ENCODE measurements at regions not wholly inside any gene's neighbourhood (a gene's known extent, or its start where the extent isn't known, plus 50 kb on each side); places are given as distances from the start of the nearest gene placed in this dataset.

DNA sequence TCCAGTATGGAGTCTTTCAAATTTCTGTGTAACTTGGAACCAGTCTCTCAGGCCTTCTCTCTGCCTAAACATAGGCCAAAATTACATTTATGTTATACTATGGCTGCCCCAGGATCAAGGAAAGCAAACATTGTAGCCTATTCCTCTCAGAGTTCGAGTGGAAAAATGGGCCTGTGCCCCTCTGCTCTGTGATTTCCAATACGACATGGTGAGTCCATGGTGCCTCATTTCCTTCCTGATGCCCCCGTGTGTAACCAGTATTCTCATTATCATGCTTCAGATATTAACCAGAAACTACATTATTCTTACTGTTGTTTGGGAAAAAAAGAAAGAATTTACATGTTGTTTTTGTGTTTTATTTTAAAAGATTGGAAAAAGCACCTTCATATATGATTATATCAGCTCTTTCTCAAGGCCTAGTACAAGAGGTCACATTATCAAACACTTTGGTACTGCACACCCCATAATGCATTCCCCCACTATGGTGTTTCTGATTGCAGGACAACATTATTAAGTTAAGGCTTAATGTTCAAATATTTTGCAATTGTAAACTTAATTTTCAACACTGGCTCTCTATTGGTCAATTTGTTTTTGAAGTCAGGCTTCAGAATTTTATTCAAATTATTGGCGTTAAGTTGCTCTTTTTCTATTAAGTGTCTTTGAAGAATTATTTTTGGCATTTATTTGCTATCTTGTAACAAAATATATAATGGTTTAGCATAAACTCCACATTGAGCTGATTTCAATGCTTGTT is 151.8 kb upstream of the SLC27A6 start:
- Histone ChIP-seq H3K27ac (no peak overlapping the region), H3K4me1 (no peaks in the 10 kb centered on the region), H3K36me3 (no peaks in the 10 kb centered on the region), H3K27me3 (no peaks in the 10 kb centered on the region), H3K9me3 (no peaks in the 10 kb centered on the region), H3K4me3 (no peak overlapping the region)
- DNase-seq: no peak
- no peak for ATAC-seq
- 41% methylated on average over 4 of the region's 4 CpGs for WGBS (ENCODE audit: insufficient coverage, low coverage, low lambda C conversion rate, missing lambda C conversion rate)
- TF ChIP-seq, protein P1, sequence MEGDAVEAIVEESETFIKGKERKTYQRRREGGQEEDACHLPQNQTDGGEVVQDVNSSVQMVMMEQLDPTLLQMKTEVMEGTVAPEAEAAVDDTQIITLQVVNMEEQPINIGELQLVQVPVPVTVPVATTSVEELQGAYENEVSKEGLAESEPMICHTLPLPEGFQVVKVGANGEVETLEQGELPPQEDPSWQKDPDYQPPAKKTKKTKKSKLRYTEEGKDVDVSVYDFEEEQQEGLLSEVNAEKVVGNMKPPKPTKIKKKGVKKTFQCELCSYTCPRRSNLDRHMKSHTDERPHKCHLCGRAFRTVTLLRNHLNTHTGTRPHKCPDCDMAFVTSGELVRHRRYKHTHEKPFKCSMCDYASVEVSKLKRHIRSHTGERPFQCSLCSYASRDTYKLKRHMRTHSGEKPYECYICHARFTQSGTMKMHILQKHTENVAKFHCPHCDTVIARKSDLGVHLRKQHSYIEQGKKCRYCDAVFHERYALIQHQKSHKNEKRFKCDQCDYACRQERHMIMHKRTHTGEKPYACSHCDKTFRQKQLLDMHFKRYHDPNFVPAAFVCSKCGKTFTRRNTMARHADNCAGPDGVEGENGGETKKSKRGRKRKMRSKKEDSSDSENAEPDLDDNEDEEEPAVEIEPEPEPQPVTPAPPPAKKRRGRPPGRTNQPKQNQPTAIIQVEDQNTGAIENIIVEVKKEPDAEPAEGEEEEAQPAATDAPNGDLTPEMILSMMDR (IDR thresholded peaks at IDR 0.05): no peak
- TF ChIP-seq POLR2A (IDR thresholded peaks at IDR 0.05): no peak
- intact Hi-C loops (cut with DNase I): no loop called here

DNA sequence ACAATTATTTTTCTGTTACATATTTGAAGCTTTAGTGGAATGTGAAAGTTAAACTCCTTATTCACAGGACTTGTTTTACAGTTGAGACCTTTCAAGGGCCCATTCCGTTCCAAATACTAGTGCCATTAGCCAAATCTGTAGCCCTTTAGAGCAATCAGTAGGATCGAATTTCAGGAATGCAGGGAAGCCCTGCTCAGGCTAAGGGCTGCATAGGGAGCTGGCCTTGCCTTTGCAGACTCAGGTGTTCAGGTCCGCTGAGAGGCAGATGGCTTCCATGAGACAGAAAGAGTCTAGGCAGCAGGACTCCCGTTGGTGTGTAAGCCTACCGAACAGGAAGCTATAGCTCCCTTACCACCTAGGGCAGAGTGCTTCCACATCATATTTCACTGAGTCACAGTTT is 150.1 kb upstream of the SLC27A6 start:
- Histone ChIP-seq H3K9me3 (no peaks in the 10 kb centered on the region), H3K4me3 (no peak overlapping the region), H3K27me3 (no peaks in the 10 kb centered on the region), H3K27ac (no peak overlapping the region), H3K36me3 (no peaks in the 10 kb centered on the region), H3K4me1 (no peaks in the 10 kb centered on the region)
- intact Hi-C loops (cut with DNase I): no loop called here
- DNase-seq (no peak), ATAC-seq (peak in 1 of 4 donors; percentile 25)
- TF ChIP-seq POLR2A (IDR thresholded peaks at IDR 0.05): no peak
- TF ChIP-seq, protein P1 (IDR thresholded peaks at IDR 0.05): no peak
- WGBS (ENCODE audit: insufficient coverage, low coverage, low lambda C conversion rate, missing lambda C conversion rate): 37% methylated on average over 4 of the region's 5 CpGs

DNA sequence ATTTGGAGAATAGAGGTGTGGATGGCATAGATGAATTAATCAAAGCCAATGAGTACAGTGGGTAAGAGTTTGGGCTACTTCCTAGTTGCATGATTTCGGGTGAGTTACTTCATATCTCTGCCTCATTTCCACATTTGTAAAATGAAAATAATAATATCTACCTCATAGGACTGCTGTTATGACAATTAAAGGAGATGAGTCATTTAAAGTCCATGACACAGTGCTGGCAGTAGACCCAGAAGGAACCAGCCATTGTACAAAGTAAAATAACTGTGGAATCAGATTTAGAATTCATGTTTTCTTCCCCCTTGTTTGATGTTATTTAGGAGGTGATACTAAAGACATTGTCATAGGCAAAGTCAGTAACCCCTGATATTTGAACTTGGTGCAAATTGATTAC is 139.5 kb upstream of the SLC27A6 start:
- no peaks in the 10 kb centered on the region for H3K4me1 ChIP-seq
- no peak overlapping the region for H3K27ac ChIP-seq
- no peak overlapping the region for H3K4me3 ChIP-seq
- H3K27me3 ChIP-seq: no peaks in the 10 kb centered on the region
- WGBS (ENCODE audit: insufficient coverage, low coverage, low lambda C conversion rate, missing lambda C conversion rate): 28% methylated on average over 1 of the region's 1 CpG
- no peaks in the 10 kb centered on the region for H3K36me3 ChIP-seq
- no peak for TF ChIP-seq POLR2A (IDR thresholded peaks at IDR 0.05)
- TF ChIP-seq, protein P1 (IDR thresholded peaks at IDR 0.05): no peak
- ATAC-seq: no peak
- no peaks in the 10 kb centered on the region for H3K9me3 ChIP-seq
- no peak for DNase-seq
- intact Hi-C loops (cut with DNase I): no loop called here

DNA sequence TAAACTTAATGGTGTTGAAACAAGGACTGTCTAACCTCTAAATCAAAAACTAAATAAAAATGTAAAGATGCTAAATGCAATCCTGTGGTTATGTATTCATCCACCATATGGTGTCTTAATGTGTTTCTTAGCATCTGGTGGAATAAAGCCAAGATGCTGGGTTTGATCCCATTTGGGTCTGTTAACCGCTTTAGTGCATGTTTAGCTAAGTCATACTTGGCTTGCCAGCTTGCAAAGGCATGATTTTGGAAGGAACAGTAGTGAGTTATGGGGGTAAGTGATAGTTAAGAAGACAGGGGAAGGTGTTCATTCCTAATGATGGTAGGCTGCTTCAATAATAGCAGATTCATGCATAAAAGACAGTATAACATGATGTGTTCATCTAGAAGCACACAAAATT is 139.0 kb upstream of the SLC27A6 start:
- ATAC-seq (no peak), DNase-seq (no peak)
- intact Hi-C loops (cut with DNase I): no loop called here
- H3K9me3 ChIP-seq: no peaks in the 10 kb centered on the region
- H3K27me3 ChIP-seq: no peaks in the 10 kb centered on the region
- H3K4me3 ChIP-seq: no peak overlapping the region
- TF ChIP-seq, protein P1 (IDR thresholded peaks at IDR 0.05): no peak
- TF ChIP-seq POLR2A (IDR thresholded peaks at IDR 0.05): no peak
- H3K4me1 ChIP-seq: no peaks in the 10 kb centered on the region
- WGBS (ENCODE audit: insufficient coverage, low coverage, low lambda C conversion rate, missing lambda C conversion rate): 13% methylated on average over 1 of the region's 1 CpG
- H3K27ac ChIP-seq: no peak overlapping the region
- H3K36me3 ChIP-seq: no peaks in the 10 kb centered on the region
